ENCODE measurements at regions not wholly inside any gene's neighbourhood (a gene's known extent, or its start where the extent isn't known, plus 50 kb on each side); places are given as distances from the start of the nearest gene placed in this dataset.
"Not testable (repeated sequence)": the region's sequence is repeated elsewhere in the genome, so short reads cannot be mapped to it uniquely, and the experiment has no call there.

DNA sequence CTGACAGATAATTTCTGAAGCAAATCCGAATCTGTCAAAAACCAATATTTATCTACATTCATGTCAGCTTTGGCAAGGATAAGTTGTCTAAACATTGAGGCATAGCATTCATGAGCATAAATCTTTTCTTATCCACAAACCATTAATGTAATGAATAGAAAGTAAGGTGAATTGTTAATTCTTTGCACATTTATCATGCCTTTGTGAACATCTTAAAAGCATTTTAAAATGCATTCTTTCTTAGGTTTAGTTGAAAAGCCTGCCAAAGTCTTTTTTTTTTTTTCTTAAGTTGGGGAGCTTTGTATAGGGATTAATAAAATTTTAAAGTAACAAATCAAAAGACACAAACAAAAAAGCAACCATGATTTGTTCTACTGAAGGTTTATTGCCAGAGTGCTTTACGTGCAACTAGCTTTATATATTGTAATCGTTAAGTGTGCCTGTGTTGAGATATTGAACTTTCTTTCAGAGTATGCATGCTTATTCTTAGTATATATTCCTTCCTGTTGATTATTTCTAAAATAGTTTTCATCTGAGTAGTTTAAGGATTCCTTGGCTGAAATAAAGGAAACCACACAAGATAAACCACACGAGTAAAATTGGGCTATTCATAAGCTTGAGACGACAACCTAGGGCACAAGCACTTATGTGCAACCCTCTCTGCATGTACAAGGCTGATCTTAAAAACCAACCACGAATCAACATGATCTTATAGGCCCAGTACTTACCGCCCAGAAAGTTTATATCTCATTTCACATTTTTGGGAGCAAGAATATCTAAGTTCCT lies 1110.9 kb upstream of the CNTN5 start:
- TF ChIP-seq, protein P1, sequence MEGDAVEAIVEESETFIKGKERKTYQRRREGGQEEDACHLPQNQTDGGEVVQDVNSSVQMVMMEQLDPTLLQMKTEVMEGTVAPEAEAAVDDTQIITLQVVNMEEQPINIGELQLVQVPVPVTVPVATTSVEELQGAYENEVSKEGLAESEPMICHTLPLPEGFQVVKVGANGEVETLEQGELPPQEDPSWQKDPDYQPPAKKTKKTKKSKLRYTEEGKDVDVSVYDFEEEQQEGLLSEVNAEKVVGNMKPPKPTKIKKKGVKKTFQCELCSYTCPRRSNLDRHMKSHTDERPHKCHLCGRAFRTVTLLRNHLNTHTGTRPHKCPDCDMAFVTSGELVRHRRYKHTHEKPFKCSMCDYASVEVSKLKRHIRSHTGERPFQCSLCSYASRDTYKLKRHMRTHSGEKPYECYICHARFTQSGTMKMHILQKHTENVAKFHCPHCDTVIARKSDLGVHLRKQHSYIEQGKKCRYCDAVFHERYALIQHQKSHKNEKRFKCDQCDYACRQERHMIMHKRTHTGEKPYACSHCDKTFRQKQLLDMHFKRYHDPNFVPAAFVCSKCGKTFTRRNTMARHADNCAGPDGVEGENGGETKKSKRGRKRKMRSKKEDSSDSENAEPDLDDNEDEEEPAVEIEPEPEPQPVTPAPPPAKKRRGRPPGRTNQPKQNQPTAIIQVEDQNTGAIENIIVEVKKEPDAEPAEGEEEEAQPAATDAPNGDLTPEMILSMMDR (conservative IDR thresholded peaks at IDR 0.05; ENCODE audit: low read depth, low read length), result no peak
- no peak for DNase-seq (ENCODE audit: low read depth)
- H3K4me3 ChIP-seq (ENCODE audit: low read depth, low read length), result no peak overlapping the region

DNA sequence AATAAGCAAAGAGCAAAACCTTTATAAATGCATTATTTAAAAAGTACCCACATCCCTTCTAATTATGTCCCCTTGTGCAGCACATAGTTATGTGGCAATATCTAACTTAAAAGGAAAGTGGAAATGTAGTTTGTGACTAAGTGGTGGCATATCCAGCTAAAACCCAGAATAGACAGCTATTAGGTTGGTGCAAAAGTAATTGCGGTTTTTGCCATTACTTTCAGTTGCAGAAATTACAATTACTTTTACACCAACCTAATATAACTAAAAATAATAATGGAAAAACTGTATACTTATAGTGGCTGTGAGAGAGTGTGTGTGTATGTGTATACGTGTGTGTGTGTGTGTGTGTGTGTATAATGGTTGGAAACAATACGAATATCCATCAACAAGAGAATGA lies 1108.1 kb upstream of the CNTN5 start:
- TF ChIP-seq, protein P1 (conservative IDR thresholded peaks at IDR 0.05; ENCODE audit: low read depth, low read length), result no peak
- DNase-seq (ENCODE audit: low read depth), result no peak
- H3K4me3 ChIP-seq (ENCODE audit: low read depth, low read length), result no peak overlapping the region

DNA sequence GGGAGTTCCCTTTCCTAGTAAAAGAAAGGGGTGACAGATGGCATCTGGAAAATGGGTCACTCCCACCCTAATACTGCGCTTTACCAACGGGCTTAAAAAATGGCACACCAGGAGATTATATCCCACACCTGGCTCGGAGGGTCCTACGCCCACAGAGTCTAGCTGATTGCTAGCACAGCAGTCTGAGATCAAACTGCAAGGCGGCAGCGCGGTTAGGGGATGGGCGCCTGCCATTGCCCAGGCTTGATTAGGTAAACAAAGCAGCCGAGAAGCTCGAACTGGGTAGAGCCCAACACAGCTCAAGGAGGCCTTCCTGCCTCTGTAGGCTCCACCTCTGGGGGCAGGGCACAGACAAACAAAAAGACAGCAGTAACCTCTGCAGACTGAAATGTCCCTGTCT lies 1097.8 kb upstream of the CNTN5 start:
- not testable (repeated sequence) for DNase-seq (ENCODE audit: low read depth); H3K4me3 ChIP-seq (ENCODE audit: low read depth, low read length)

DNA sequence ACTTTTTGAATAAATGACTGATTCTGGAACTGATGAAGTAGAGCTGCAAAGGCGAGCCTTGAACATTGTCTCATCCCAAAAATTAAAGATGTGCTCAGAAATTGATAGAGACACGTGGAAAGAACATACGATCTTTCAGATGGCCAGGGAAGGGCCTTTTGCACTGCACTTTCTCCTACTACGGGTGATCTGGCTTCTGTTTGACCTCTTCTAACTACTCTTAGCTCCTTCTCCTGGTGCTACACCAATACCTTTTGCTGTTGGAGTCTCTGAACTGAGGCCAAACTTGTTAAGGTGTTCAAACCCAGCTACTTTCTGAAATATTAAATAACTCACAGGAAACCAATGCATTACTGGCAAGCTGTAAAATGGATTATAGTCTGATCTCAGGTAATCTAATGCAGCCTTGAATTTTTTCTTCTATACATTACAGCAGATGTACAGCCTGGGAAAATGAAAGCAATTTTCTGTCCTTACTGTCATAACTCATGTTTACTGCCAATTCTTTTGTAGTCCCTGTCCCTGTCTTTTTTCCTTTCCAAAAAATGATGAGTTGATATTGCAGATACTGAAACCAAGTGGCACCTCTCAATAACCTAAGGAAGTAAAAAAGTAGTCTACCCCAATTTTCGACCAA lies 1086.1 kb upstream of the CNTN5 start:
- TF ChIP-seq, protein P1 (conservative IDR thresholded peaks at IDR 0.05; ENCODE audit: low read depth, low read length), result no peak
- no peak overlapping the region for H3K4me3 ChIP-seq (ENCODE audit: low read depth, low read length)

DNA sequence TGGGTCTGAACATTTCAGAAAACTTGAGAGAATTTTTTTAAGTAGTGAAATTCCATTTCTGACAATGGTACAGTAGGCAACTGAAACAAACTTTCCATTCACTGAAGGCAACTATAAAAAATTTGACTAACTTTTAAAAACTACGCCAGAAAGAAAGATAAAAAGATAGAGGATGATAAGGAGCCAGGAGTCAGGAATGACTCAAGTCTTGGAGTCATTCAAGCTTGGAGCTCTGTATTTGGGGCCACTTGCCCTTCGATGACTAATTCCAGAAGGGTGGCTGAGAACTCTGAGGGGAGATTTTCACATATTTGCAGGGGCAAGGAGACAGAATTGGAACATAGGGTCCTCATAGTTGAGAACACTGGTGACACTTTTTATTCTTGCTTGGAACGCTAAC lies 1083.2 kb upstream of the CNTN5 start:
- DNase-seq (ENCODE audit: low read depth), result no peak
- no peak overlapping the region for H3K4me3 ChIP-seq (ENCODE audit: low read depth, low read length)
- TF ChIP-seq, protein P1 (conservative IDR thresholded peaks at IDR 0.05; ENCODE audit: low read depth, low read length), result no peak

More for the DNA sequence above, 1086.1 kb upstream of the CNTN5 start:
- DNase-seq (ENCODE audit: low read depth), result no peak

DNA sequence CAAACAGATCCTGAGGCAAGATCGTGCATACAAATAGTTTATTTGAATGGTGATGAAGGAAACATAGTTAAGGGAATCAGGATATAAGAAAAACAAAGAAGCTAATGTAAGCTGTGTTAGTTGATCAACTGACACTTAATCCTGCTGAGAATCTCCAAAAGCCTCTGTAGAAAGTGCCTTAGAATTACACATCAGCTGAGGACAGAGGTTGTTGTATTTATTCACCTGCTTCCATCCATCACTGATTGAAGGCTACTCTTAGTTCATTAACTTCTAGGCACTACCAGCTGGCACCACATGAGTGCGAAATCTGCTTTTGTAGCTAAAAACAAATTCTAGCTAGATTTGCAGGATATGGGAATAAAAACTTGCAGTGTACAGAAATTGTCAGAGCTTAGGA lies 1082.0 kb upstream of the CNTN5 start:
- TF ChIP-seq, protein P1 (conservative IDR thresholded peaks at IDR 0.05; ENCODE audit: low read depth, low read length), result no peak
- no peak overlapping the region for H3K4me3 ChIP-seq (ENCODE audit: low read depth, low read length)
- no peak for DNase-seq (ENCODE audit: low read depth)

DNA sequence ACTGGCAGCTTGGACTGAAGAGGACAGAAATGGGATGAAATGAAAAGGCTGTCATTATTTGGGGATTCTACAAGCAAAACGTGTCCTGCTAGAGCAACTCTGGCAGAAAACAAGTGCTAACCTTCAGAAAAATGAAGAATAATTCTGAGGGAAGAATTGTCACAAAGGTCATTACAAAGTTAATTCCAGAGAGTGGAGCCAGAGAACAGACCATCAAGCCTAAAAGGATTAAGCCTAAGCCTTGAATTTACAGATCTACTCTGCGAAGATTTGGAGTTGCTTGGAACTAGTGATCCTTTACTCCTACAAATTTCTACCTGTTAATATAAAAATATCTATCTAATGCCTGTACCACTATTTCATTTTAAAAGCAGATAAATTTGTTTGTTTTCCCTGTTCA lies 1077.3 kb upstream of the CNTN5 start:
- no peak overlapping the region for H3K4me3 ChIP-seq (ENCODE audit: low read depth, low read length)
- no peak for DNase-seq (ENCODE audit: low read depth)
- TF ChIP-seq, protein P1 (conservative IDR thresholded peaks at IDR 0.05; ENCODE audit: low read depth, low read length), result no peak
